RWPE1 (cell line): ENCODE measurements at regions not wholly inside any gene's neighbourhood (a gene's known extent, or its start where the extent isn't known, plus 50 kb on each side); places are given as distances from the start of the nearest gene placed in this dataset.

Experiments
- CTCF ChIA-PET: fragments of 350-600 bp; sonication (Branson Sonifier 250); formaldehyde crosslinking; extraction: SDS; loops from one replicate; lab custom pipeline; 2021; lab: Yijun Ruan, JAX
- POLR2A ChIA-PET: fragments of 400-600 bp; formaldehyde crosslinking; extraction: SDS; loops from one replicate; lab custom pipeline; 2020; ENCODE audit warnings: antibody characterized with exemption; ENCODE audit not compliant: low non-redundant PET; lab: Yijun Ruan, JAX
- DNase-seq: peaks from one replicate; pipeline ENCODE4 v3.0.0; 2012; ENCODE audit warnings: low spot score
- H3K27ac ChIP-seq: fragments of 450-650 bp; 2 replicates; pipeline ENCODE4 v1.5.1; 2017
- CTCF ChIP-seq: fragments of 450-650 bp; conservative IDR thresholded peaks from 2 replicates; pipeline ENCODE4 v1.5.1; 2017; ENCODE audit warnings: low read depth, mild to moderate bottlenecking

GRCh38 chr14:54197369-54197768 is 199.4 kb upstream of the CDKN3 start:
- no peak for DNase-seq
- POLR2A ChIA-PET: no interaction called here
- no peak for TF ChIP-seq CTCF
- CTCF ChIA-PET: no interaction called here
- no peak overlapping the region for H3K27ac ChIP-seq

GRCh38 chr14:54200726-54201125 is 196.1 kb upstream of the CDKN3 start:
- no peak for DNase-seq
- no peak for TF ChIP-seq CTCF
- no peak overlapping the region for H3K27ac ChIP-seq
- CTCF ChIA-PET: interaction anchor here (0.6 to 0.7 kb wide), 2 partner anchors 66 to 701 kb away, joined by 3 read pairs; no protein-coding TSS in a partner anchor
- POLR2A ChIA-PET: no interaction called here

DNA sequence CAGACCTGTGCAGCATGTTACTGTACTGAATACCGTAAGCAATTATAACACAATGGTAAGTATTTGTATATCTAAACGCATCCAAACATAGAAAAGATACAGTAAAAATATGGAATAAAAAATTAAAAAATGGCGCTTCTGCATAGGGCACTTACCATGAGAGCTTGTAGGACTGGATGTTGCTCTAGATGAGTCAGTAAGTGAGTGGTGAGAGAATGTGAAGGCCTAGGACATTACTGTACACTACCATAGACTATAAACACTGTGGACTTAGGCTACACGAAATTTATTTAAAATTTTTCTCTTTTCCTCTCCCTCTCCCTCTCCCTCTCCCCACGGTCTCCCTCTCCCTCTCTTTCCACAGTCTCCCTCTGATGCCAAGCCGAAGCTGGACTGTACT is 194.5 kb upstream of the CDKN3 start:
- no peak overlapping the region for H3K27ac ChIP-seq
- no peak for DNase-seq
- no peak for TF ChIP-seq CTCF
- ChIA-PET POLR2A (no interaction called here), CTCF (no interaction called here)

DNA sequence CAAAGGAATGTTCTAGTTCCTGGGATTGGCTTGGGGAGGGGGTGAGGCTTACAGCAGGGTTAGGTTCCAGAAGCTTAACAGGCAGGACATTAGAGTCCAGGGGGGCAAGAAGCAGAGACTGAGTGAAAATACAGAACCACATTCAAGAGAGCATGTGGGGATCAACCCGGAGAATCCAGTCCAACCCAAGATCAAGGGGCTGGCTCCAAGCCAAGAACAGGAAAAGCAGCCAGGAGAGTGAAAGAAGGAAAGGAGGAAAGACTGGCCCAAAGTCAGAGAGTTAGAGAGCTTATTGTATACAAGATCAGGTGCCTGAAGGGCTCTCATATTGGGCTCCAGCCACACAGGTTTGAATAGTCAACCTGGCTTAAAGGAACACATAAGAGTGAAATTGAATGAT is 190.3 kb upstream of the CDKN3 start:
- CTCF ChIA-PET: no interaction called here

DNA sequence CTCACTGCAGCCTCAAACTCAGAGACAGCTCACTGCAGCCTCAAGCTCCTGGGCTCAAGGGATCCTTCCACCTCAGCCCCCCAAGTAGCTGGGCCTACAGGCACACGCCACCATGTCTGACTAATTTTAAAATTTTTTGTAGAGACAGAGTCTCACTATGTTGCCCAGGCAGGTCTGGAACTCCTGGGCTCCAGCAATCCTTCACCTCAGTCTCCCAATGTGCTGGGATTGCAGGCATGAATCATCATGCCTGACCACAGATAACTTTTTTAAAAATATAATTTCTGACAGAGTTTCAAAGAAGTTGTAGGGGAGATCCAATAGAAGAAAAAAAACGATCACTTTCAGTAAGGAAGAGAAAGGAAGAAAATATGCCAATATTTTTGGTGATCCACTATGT is 189.7 kb upstream of the CDKN3 start:
- POLR2A ChIA-PET: no interaction called here
- no peak for TF ChIP-seq CTCF
- no peak for DNase-seq
- 0 out of 2 replicates have a peak overlapping the region, but pooled peaks have one; percentile 28 for H3K27ac ChIP-seq
- CTCF ChIA-PET: no interaction called here

More for the DNA sequence above, 190.3 kb upstream of the CDKN3 start:
- no peak for DNase-seq
- no peak overlapping the region for H3K27ac ChIP-seq
- TF ChIP-seq CTCF: no peak
- POLR2A ChIA-PET: no interaction called here

DNA sequence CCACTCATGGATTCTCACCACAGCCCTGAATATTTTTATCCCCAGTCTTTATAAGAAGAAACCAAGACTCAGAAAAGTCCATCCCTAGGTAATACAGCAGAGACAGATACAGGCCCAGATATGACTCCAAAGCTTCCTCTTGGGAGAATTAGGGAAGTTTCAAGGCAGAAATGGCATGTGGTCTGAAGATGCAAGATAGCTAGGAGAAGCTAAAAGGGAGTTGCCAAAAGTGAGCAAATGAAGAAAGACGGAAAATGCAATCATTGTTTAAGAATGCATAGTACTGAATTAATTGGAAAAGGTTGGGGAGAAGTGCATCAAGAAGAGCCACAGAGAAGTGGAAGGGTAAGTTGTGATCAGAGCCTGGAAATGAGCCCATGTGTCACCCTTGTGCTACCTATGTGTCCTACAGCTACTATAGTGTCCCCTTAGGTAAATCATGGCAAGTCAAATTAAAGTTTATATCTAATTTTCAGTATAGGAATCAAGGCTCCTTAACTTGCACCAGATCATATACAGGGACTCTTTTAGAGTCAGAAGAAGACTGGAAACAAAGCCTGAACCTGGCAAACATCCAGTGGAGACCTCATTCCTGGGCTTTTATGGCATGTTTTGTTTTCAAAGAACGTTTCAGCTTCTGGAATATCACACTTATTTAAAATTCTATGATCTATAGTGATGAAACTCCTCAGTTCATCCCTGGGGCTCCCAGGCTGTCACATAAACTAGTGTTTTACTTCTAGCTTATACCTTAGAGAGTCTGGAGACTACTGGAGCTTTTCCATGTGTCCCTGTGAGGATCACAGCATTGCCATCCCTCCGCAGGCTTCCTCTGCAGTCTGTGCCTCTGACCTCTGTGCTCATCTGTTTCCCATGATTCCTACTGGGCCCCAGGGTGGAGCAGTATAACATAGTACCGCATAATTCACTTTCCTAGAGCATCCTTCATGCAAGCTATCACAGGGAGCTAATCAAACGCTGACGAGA is 189.0 kb upstream of the CDKN3 start:
- no peak overlapping the region for H3K27ac ChIP-seq
- POLR2A ChIA-PET: interaction anchor here (0.6 to 0.7 kb wide), 2 partner anchors 11 to 559 kb away, joined by 3 read pairs; no protein-coding TSS in a partner anchor
- CTCF ChIA-PET: interaction anchor here (0.7 kb wide), 1 partner anchor 140 kb away, joined by 3 read pairs; no protein-coding TSS in a partner anchor
- no peak for TF ChIP-seq CTCF
- DNase-seq: no peak
